ENCODE measurements at regions not wholly inside any gene's neighbourhood (a gene's known extent, or its start where the extent isn't known, plus 50 kb on each side); places are given as distances from the start of the nearest gene placed in this dataset.

DNA sequence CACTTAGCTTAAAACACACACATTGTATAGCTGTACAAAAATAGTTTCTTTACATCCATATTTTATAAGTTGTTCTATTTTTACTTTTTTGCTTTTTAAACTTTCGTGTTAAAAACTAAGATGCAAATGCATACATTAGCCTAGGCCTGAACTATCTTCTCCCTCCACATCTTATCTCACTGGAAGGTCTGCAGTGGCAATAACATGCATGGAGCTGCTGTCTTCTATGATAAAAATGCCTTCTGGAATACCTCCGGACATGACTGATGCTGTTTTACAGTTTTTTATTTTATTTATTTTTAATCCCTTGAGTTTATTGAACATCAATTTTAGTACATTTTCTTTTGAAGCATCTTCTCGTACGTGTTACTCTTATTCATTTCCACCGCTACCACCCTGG is 112.3 kb upstream of the TSPAN8 start:
- TF ChIP-seq, protein P1, sequence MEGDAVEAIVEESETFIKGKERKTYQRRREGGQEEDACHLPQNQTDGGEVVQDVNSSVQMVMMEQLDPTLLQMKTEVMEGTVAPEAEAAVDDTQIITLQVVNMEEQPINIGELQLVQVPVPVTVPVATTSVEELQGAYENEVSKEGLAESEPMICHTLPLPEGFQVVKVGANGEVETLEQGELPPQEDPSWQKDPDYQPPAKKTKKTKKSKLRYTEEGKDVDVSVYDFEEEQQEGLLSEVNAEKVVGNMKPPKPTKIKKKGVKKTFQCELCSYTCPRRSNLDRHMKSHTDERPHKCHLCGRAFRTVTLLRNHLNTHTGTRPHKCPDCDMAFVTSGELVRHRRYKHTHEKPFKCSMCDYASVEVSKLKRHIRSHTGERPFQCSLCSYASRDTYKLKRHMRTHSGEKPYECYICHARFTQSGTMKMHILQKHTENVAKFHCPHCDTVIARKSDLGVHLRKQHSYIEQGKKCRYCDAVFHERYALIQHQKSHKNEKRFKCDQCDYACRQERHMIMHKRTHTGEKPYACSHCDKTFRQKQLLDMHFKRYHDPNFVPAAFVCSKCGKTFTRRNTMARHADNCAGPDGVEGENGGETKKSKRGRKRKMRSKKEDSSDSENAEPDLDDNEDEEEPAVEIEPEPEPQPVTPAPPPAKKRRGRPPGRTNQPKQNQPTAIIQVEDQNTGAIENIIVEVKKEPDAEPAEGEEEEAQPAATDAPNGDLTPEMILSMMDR (IDR thresholded peaks at IDR 0.05), result no peak

DNA sequence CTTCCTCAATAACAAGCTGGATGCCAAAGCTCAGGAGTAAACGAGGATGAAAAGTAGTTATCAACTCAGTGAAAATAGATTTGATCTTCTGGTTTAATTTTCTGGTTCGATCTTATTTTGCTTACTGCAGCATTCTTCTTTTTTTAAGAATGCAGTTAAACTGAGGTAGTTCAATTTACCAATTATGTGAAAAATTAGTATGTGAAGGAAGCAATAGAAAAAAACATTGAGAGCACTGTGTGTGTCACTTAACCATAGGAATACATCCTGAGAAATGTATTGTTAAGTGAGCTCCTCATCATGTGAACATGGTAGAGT is 111.4 kb upstream of the TSPAN8 start:
- TF ChIP-seq, protein P1 (IDR thresholded peaks at IDR 0.05), result no peak

DNA sequence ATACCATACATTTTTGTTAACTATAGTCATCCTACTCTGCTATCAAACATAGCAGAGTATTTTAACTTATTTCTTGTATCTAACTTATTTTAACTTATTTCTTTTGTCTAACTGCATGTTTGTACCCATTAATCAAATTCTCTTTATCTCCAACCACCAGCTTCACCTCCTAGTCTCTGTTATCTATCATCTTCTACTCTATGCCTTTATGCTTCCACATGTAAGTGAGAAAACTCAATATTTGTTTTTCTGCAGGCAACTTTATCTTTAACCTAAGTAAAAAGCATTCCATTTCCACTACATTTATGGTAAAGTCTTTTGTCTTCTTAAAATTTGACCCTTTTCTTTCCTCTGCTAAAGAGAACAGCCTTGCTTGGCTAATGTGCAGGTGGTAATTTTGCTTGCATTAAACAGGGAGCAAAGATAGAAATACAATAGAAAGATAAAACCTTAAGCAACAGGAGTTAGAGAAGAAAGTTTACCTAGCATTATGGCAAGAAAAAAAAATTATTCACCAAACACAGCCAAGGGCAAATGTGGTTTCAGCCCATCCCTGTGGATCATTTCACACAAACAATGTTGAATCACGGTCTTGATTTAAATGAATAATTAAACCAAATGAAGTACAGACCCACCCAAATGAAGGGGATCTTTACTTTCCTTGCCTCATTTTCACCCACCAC is 110.9 kb upstream of the TSPAN8 start:
- TF ChIP-seq, protein P1 (IDR thresholded peaks at IDR 0.05), result no peak

DNA sequence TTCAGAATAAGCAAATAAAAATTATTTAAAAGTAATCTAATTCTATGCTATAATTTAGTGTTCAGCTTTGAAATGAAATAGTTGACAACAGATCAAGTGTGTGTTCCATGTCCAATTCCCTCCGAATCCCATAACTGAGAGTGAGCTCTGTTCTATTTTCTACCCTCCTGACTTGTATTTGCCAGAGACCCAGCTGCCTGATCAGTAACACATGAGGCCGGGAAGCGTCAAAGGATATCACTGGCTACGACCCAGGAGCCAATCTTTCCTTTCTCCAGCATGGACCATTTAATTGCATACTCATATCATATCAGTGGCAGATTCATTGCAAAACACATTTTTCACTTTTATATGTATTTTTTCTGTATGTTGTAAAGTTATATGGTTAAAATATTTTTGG is 108.8 kb upstream of the TSPAN8 start:
- TF ChIP-seq, protein P1 (IDR thresholded peaks at IDR 0.05), result no peak

DNA sequence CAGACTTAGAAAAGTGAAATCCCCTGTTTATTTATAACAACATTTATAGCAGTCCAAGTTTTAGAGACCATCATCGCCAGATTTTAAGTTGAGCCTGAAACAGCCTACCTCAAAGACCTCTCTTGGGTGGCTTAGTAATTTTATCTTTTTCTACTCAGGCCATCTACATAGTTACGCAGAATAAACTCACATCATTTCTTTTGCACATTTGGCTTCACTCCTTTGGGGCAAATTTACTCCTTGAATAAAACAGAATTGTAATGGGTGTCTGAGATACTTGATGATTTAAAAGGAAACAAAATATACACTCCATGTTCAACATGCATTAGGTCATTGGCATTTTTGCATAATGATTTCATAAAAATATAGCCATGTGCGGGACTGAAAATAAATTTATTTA is 104.7 kb upstream of the TSPAN8 start:
- TF ChIP-seq, protein P1 (IDR thresholded peaks at IDR 0.05), result no peak

DNA sequence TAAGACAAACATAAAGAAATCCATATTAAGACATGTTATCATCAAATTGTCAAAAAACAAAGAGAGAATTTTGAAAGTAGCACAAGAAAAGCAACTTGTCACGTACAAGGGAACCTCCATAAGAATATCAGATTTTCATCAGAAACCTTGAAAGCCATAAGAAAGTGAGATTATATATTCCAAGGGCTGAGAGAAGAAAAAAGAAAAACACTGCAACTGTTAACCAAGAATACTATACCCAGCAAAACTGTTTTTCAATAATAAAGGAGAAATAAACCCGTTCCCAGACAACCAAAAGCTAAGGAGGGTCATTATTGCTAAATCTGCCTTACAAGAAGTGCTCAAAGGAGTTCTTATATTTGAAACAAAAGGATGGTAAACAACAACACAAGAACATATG is 94.7 kb upstream of the TSPAN8 start:
- TF ChIP-seq, protein P1 (IDR thresholded peaks at IDR 0.05), result no peak

DNA sequence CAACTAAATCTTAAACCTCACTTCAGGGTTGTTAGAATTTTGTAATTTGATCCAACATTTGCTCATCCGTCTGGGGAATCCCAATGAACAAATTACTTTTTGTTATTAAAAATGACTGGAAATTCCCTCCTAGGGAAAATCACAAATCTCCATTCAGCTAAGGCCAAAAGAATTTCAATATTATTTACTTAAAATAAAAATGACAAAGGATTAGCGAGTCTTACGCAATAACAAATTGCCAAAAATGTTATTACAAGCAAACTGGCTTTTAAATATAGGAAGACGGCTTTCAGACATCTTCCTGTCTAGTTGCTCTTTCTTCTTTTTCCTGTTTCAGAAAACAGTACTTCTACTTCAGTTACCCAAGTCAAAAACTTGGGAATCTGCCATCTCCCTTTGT is 92.4 kb upstream of the TSPAN8 start:
- TF ChIP-seq, protein P1 (IDR thresholded peaks at IDR 0.05), result no peak

DNA sequence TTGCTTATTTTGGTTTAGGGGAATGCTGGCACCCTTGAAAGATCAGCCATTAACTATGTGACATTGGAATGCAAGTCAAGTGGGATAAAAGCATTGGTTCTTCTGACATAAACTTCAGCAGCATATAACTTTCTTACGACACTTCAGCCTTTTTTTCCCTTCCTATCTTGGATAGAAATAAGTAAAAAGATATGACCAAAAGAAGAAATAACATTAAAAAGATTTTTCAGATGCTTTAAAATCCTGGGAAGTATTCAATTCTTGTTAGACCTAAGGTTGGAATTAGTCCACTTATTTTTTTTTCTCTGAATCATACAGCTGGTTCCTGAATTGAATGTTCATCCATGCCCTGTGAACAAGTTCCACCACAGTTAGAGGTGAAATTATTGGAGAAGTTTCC is 85.6 kb upstream of the TSPAN8 start:
- TF ChIP-seq, protein P1 (IDR thresholded peaks at IDR 0.05), result no peak
